Colon (tissue), 2 donors: ENCODE measurements at regions not wholly inside any gene's neighbourhood (a gene's known extent, or its start where the extent isn't known, plus 50 kb on each side); places are given as distances from the start of the nearest gene placed in this dataset.
A peak's percentile ranks its signal among the peaks of the same experiment; 100 is the strongest.

Source experiments
- FAIRE-seq: peaks from 2 replicates; lab custom pipeline; 2012; peaks lifted over from hg19 to GRCh38; lab: Jason Lieb, UNC
- donor health status: control.
- donor health status: control.

GRCh38 chrX:43581888-43582539, 74.1 kb upstream of the MAOA start:
- no peak for FAIRE-seq

GRCh38 chrX:43582540-43582913, 73.6 kb upstream of the MAOA start:
- peak; percentile 73 for FAIRE-seq

- no peak for FAIRE-seq
Measured at GRCh38 chrX:43585922-43586321, 70.2 kb upstream of the MAOA start.

GRCh38 chrX:43586830-43587229, 69.3 kb upstream of the MAOA start:
- FAIRE-seq: peak; percentile 77

GRCh38 chrX:43589735-43590134, 66.4 kb upstream of the MAOA start:
- FAIRE-seq: peak; percentile 45

GRCh38 chrX:43590150-43590549, 65.9 kb upstream of the MAOA start:
- FAIRE-seq: no peak

GRCh38 chrX:43592597-43592996, 63.5 kb upstream of the MAOA start:
- no peak for FAIRE-seq

- no peak for FAIRE-seq
Measured at GRCh38 chrX:43595931-43596330, 60.2 kb upstream of the MAOA start.

- FAIRE-seq: no peak
Measured at GRCh38 chrX:43604753-43605152, 51.3 kb upstream of the MAOA start.

- no peak for FAIRE-seq
Measured at GRCh38 chrX:43605351-43605750, 50.7 kb upstream of the MAOA start.
